A673 (cell line): ENCODE measurements at regions not wholly inside any gene's neighbourhood (a gene's known extent, or its start where the extent isn't known, plus 50 kb on each side); places are given as distances from the start of the nearest gene placed in this dataset.
"Not testable (repeated sequence)": the region's sequence is repeated elsewhere in the genome, so short reads cannot be mapped to it uniquely, and the experiment has no call there.

Experiments
- BruUV-seq: library from RNA; stranded (reverse); fragments of 400-500 nt; replicated peaks from 2 replicates; lab custom pipeline; 2021; lab: Mats Ljungman, UMichigan
- CTCF ChIA-PET: fragments of 300-600 bp; sonication (Branson Sonifier 250); formaldehyde crosslinking; loops from one replicate; lab custom pipeline; 2022; ENCODE audit warnings: antibody characterized with exemption; lab: Charles Lee
- POLR2A ChIA-PET: fragments of 300-600 bp; sonication (Branson Sonifier 250); formaldehyde crosslinking; loops from one replicate; lab custom pipeline; 2022; ENCODE audit warnings: antibody characterized with exemption; ENCODE audit not compliant: low non-redundant PET; lab: Charles Lee
- DNase-seq: peaks from one replicate; pipeline ENCODE4 v3.0.0-alpha.2; 2015; ENCODE audit warnings: low spot score
- H3K27ac ChIP-seq: fragments of 200-600 bp; sonication (generic); 2 replicates; pipeline ENCODE4 v1.5.1; 2016; ENCODE audit warnings: mixed run types, low read depth, mild to moderate bottlenecking, mixed read lengths, antibody characterized with exemption, low read length; ENCODE audit not compliant: poor library complexity, severe bottlenecking
- H3K27me3 ChIP-seq: fragments of 200-600 bp; sonication (generic); replicated peaks from 2 replicates; pipeline ENCODE4 v1.6.1; 2017; ENCODE audit warnings: mixed run types, low read depth, mild to moderate bottlenecking, mixed read lengths, antibody characterized with exemption, low read length; ENCODE audit not compliant: insufficient read depth, poor library complexity
- H3K36me3 ChIP-seq: fragments of 200-600 bp; sonication (generic); 2 replicates; pipeline ENCODE4 v1.6.1; 2016; ENCODE audit warnings: mixed run types, mild to moderate bottlenecking, mixed read lengths, antibody characterized with exemption, low read length; ENCODE audit not compliant: insufficient read depth, poor library complexity, severe bottlenecking
- H3K4me1 ChIP-seq: fragments of 200-600 bp; sonication (generic); 2 replicates; pipeline ENCODE4 v1.6.1; 2017; ENCODE audit warnings: mixed run types, mild to moderate bottlenecking, mixed read lengths, antibody characterized with exemption, low read length; ENCODE audit not compliant: insufficient read depth, poor library complexity, severe bottlenecking
- H3K4me3 ChIP-seq: fragments of 200-600 bp; sonication (generic); 2 replicates; pipeline ENCODE4 v1.5.1; 2016; ENCODE audit warnings: low read depth, mixed run types, mild to moderate bottlenecking, mixed read lengths, low read length; ENCODE audit not compliant: poor library complexity, severe bottlenecking
- H3K9me3 ChIP-seq: fragments of 200-600 bp; sonication (generic); 2 replicates; pipeline ENCODE4 v1.6.1; 2016; ENCODE audit warnings: mixed run types, low read depth, mild to moderate bottlenecking, mixed read lengths, antibody characterized with exemption, low read length; ENCODE audit not compliant: poor library complexity, severe bottlenecking
- EZH2 ChIP-seq: fragments of 200-600 bp; sonication (generic); IDR thresholded peaks from 2 replicates; pipeline ENCODE4 v1.6.1; 2017; ENCODE audit warnings: borderline replicate concordance, low read depth, mild to moderate bottlenecking, mixed read lengths, antibody characterized with exemption, low read length; ENCODE audit not compliant: poor library complexity, severe bottlenecking
- intact Hi-C: fragments of 100-400 bp; cut with micrococcal nuclease; formaldehyde crosslinking; loops from one replicate; pipeline ENCODE4 v1.10.0; 2022; ENCODE audit not compliant: unreplicated experiment
- TF ChIP-seq, protein P1 (sequence below): fragments of 300-800, 200-600 bp; sonication (generic); conservative IDR thresholded peaks from 2 replicates; pipeline ENCODE4 v1.5.1; 2017; ENCODE audit warnings: low read depth, mild to moderate bottlenecking, antibody characterized with exemption, low read length, moderate library complexity, mixed read lengths

DNA sequence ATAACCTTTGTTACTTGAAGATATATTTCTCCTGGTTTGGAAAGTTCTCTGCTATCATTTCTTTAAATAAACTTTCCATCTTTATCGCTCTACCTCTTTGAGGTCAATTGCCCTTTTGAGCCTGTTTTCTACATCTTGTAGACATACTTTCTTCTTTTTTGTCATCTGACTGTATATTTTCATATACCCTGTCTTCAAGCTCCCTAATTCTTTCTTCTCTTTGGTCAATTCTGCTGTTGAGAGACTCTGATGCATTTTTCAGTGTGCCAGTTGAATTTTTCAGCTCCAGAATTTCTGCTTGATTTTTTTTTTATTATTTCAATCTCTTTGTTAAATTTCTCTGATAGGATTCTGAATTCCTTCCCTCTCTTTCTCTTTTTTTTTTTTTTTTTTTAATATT is 511.2 kb upstream of the GRAMD2B start:
- Histone ChIP-seq H3K4me3 (no peak overlapping the region), H3K9me3 (no peaks in the 10 kb centered on the region), H3K27ac (no peak overlapping the region), H3K27me3 (no peaks in the 10 kb centered on the region), H3K4me1 (no peaks in the 10 kb centered on the region), H3K36me3 (no peaks in the 10 kb centered on the region)
- no TSS peak for BruUV-seq
- ChIA-PET CTCF (no interaction called here), POLR2A (no interaction called here)
- DNase-seq: no peak
- no peak for TF ChIP-seq EZH2
- TF ChIP-seq, protein P1, sequence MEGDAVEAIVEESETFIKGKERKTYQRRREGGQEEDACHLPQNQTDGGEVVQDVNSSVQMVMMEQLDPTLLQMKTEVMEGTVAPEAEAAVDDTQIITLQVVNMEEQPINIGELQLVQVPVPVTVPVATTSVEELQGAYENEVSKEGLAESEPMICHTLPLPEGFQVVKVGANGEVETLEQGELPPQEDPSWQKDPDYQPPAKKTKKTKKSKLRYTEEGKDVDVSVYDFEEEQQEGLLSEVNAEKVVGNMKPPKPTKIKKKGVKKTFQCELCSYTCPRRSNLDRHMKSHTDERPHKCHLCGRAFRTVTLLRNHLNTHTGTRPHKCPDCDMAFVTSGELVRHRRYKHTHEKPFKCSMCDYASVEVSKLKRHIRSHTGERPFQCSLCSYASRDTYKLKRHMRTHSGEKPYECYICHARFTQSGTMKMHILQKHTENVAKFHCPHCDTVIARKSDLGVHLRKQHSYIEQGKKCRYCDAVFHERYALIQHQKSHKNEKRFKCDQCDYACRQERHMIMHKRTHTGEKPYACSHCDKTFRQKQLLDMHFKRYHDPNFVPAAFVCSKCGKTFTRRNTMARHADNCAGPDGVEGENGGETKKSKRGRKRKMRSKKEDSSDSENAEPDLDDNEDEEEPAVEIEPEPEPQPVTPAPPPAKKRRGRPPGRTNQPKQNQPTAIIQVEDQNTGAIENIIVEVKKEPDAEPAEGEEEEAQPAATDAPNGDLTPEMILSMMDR: no peak
- intact Hi-C loops: no loop called here

GRCh38 chr5:125913200-125913599 is 510.0 kb upstream of the GRAMD2B start:
- BruUV-seq: no TSS peak
- H3K4me3 ChIP-seq: no peak overlapping the region
- H3K4me1 ChIP-seq: no peaks in the 10 kb centered on the region
- no peaks in the 10 kb centered on the region for H3K36me3 ChIP-seq
- CTCF ChIA-PET: no interaction called here
- no peak for DNase-seq
- TF ChIP-seq EZH2: no peak
- TF ChIP-seq, protein P1: no peak
- intact Hi-C loops: no loop called here
- no peaks in the 10 kb centered on the region for H3K27me3 ChIP-seq
- no peak overlapping the region for H3K27ac ChIP-seq
- POLR2A ChIA-PET: no interaction called here
- H3K9me3 ChIP-seq: no peaks in the 10 kb centered on the region

GRCh38 chr5:125914471-125914870 is 508.7 kb upstream of the GRAMD2B start:
- H3K36me3 ChIP-seq: no peaks in the 10 kb centered on the region
- TF ChIP-seq EZH2: no peak
- TF ChIP-seq, protein P1: no peak
- intact Hi-C loops: no loop called here
- no peaks in the 10 kb centered on the region for H3K27me3 ChIP-seq
- no peak overlapping the region for H3K27ac ChIP-seq
- no peak for DNase-seq
- BruUV-seq: no TSS peak
- H3K9me3 ChIP-seq: no peaks in the 10 kb centered on the region
- ChIA-PET POLR2A (no interaction called here), CTCF (no interaction called here)
- no peaks in the 10 kb centered on the region for H3K4me1 ChIP-seq
- H3K4me3 ChIP-seq: no peak overlapping the region

GRCh38 chr5:125923958-125924357 is 499.3 kb upstream of the GRAMD2B start:
- POLR2A ChIA-PET, H3K36me3 ChIP-seq, CTCF ChIA-PET, BruUV-seq, H3K4me1 ChIP-seq, H3K9me3 ChIP-seq, H3K4me3 ChIP-seq, H3K27me3 ChIP-seq, DNase-seq, intact Hi-C loops, H3K27ac ChIP-seq: not testable (repeated sequence)
